GM21390 (cell line): ENCODE measurements at regions not wholly inside any gene's neighbourhood (a gene's known extent, or its start where the extent isn't known, plus 50 kb on each side); places are given as distances from the start of the nearest gene placed in this dataset.

Experiments used
- ATAC-seq: cut with Tn5 transposase; IDR thresholded peaks from one replicate; pipeline ENCODE4 v1.9.1; 2021; ENCODE audit not compliant: unreplicated experiment

DNA sequence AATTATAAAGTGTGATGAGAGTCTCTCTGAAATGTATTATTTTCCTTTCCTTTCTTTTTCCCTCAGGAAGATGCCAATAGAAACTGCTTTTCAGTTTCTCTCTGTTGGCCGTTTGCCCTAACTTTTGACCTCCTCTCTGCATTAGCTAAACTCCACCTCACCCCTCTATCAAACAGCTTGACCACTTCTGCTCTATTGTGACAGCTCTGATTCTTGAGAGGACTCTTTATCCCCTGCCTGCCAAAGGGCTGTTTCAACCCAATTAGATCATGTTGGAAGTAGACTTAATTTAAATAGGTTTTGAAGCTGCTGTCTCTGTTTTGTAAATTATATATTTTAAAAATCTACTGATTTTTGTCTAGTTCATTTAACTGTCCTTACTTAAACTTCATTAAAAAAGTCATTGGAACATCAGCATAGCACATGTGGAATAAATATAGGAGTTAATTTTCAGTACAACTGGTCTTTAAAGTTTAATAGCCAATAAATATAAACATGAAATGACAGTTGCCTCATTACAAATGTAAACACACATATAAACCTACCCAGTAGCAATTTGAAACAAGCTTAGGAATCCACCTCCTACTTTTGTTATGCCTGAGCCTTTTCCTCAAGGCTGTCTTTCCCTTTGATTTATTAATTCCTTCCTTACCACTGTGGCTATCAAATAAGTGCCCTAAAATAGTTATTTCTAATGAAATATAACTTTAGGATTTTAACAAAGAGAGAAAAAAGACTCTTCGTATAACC lies 152.0 kb downstream of the CHRM3 start:
- no peak for ATAC-seq

DNA sequence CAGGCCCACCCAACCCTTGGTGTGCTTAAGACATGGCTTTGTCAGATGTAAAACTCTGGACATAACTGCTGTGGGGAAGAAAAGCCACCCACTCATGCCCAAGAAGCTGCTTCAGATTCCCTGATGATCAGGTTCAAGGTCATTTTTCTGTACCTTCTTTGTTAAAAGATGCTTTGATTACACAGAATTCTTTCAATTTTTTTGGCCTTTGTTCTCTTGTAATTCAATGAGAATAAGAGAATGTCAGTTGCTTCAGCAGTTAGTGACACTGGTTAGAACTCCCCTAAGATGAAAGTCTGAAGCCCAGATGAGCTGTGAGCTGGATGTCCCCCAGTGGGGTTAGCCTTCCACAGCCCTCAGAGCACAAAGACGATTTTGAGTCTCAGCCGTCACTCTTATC lies 152.7 kb downstream of the CHRM3 start:
- ATAC-seq, result no peak

DNA sequence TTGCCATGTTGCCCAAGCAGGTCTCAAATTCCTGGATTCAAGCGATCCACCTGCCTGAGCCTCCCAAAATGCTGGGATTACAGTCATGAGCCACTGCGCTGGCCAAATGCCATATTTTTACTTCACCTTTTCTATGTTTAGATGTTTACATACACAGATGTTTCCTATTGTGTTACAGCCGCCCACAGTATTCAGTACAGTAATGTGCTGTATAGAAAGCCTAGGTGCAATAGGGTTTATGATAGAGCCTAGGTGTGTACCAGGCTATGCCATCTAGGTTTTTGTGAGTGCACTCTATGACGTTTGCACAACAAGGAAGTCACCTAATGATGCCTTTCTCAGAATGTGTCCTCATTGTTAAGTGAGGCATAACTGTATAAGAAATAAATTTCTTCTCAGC lies 153.4 kb downstream of the CHRM3 start:
- ATAC-seq, result no peak

DNA sequence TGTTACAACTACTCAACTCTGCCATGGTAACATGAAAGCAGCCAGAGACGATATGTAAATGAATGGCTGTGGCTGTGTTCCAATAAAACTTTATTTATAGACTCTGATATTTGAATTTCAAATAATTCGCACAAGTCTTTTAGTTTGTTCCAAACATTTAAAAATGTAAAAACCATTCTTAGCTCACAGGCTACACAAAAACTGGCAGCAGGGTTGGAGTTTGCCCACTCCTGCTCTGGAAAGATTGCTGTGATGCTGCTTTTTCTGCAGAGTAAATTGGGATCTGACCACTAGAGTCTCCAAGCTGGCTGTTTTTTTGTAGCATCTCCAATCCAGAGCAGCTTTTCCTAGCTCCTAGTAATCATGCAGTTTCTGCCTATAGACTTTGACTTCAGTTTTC lies 157.5 kb downstream of the CHRM3 start:
- ATAC-seq, result no peak

DNA sequence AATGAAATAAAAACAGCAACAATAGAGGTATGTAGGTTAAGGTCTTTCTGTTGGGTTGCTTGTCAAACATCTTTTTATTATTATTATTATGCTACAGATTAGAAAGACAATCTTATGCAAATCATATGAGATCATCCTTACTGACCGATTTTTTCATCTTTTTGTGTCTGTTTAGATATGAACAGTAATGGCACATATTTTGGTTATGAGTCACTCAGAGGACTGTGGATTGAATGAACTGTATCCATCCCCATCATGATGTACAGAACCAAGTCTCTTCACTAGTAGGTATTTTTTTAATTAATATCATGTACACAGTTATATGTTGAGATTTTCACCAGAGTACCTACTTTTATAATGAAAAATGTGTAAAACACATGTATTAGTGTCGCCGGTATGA lies 159.1 kb downstream of the CHRM3 start:
- no peak for ATAC-seq

DNA sequence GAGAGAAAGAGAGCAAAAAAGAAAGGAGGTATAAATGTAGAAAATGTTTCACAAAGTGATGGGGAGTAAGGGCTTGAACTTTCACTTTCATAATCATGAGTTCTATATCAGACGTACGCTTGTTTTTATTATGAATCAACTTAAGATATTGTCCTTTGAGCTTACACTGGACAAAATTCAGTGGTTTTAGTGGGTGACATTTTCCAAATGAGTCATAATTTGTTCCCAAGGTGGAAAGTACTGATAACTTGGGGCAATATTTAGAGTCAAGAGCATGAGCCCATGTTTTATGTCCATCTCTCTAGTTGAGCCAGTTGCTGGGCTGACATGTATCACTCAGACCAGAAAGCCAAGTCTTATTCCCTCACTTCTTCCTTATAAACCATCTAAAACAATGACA lies 161.6 kb downstream of the CHRM3 start:
- ATAC-seq, result no peak

DNA sequence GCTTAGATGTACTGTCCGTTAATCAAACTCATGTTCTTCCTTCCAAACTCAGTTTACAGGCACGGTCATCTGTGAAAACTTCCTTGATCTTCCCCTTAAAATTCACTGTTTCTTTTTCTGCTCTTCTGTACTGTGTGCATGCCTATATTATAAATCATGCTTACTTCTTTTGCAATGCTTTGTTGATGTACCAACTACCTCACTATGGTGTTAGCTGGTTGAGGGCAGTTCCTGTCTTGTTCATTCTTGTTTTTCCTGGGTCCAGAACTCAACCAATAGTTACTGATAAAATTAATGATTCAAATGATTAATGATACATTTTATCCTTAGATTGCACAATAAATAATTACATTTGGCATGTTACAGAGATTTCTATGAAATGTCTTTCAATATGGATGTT lies 163.8 kb downstream of the CHRM3 start:
- no peak for ATAC-seq

DNA sequence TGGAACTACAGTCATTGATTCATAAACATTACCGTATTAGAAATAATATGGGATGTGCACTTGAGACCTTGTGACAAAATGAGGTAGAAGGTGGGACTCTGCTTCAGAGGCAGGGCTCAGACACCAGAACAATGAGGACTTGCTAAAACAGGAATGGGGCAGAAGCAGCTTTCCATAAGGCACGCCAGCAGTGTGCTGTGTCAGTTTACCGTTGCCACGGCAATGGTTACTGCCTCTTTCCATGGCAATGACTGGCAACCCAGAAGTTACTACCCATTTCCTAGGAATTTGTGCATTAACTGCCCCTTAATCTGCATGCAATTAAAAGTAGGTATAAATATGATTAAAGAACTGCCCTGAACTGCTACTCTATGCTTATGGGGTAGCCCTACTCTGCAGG lies 169.0 kb downstream of the CHRM3 start:
- no peak for ATAC-seq

DNA sequence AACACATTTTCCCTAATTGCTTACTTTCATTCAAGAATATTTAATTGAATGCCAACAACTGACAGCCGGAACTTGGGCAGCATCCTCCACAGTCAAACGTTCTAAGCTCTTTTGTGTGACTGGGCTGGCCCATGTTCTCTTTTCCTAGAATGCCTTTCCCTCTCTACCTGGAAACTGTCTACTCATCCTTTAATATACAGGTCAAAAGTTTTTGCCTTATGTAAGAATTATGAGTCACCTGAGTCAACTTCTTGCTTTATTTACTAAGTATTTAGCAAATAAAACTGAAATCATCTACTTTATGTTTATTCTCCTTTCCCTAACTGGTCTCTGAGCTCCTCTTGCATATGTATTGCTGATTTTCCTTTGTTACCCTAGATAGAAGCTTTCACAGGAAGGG lies 172.2 kb downstream of the CHRM3 start:
- no peak for ATAC-seq

DNA sequence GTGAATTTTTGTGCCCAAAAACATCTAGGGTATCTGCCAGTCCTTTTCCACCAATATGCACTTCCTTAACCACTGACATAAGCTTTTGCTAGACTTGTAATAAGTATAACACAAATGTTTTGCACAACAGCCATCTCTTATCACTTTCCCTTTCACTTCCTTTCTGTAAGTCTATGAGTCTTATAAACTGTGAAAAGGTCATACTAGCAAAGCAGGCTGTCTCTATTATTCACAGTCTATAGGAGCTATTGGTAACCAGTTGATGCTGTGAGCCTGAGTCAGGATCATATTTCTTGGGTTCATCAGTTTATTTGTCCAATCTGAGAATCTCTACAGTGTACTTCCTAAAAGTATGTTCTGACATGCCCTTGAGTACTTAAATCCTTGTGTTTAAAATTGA lies 172.6 kb downstream of the CHRM3 start:
- no peak for ATAC-seq

DNA sequence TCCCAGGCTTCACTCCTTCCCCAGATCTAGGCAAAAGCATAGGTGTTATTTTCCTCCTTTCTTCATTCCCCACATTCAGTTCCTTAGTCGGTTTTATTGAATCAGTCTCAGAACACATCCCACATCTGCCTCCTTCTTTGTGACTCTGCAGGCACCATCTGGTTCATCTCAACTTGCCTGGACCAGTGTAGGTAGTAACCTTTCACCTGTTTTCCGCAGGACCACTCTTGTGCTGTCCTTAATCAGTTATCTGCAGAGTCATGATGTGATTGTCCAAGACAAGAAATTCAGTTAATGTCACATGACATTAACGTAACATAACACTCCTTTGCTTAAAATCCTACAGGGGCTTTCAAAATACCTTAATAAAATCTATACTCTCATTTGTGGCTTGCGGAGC lies 174.6 kb downstream of the CHRM3 start:
- ATAC-seq, result no peak

DNA sequence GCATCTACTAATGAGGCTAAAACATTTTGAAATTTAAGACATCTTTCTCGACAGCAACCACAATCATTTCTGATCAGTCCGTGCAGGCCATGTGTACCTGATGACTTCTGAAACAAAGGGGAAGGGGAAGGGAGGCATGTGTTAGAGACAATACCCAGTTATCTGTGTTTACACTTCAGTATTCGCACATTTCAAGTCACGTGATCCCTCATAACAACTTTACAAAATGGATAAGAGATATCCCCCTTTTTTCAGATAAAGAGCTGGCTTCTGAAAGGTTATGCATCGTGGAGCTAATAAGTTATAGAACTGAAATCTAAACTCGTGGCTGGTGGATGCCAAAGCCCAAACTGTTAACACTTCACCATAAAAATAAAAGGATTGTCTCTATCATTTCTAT lies 175.7 kb downstream of the CHRM3 start:
- ATAC-seq, result no peak

DNA sequence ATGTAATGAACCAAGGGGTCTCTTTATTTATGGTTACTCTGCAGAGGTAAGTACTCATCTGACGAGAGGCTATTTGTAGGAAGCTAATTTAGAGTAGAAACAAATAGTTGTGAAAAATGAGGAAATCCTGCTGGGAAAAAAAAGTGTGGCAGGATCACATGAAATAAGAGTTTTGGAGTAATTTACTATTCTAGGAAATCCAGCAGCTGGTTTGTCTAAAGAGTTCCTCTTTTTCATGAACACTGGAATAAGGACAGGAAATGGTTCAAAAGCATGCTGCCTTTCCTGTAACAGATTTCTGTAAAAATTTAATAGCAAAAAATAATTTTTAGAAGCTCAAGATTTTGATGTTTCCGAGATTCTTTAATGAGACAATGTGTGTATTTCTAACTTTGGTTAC lies 177.3 kb downstream of the CHRM3 start:
- no peak for ATAC-seq

DNA sequence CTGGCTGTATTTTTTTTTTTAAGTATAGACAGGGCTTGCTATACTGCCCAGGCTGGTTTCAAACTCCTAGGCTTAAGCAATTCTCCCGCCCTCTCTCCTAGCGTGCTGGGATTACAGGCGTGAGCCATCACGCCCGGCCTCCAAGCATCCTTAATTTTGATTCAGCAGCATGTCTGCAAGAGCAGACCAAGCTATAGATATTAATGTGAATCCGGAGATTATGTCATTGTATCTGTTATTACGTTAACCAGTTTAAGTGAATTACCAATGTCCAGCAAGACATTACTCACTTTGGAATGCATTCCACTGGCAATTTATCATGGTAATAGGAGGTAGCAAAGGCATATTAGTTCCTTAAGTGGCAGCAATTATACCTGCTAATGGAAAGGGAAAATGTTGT lies 179.7 kb downstream of the CHRM3 start:
- no peak for ATAC-seq

DNA sequence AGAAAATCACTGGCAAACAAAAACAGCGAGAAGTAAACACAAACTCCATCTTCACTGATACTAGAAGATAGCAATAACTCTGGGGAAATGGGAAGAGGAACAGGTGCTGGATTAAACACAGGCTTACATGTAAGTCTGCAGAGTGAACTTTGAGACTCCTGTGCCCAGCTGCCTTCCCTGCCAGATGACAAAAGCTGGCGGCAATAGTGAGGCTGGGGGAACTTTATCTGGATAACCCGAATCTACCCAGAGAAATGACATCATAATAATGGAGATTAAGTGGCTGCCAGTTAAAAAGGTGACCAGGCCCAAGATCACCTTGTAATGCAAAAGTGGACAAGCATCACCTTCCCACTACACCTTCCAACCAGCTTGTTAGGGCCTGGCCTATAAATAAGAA lies 184.5 kb downstream of the CHRM3 start:
- ATAC-seq, result no peak

DNA sequence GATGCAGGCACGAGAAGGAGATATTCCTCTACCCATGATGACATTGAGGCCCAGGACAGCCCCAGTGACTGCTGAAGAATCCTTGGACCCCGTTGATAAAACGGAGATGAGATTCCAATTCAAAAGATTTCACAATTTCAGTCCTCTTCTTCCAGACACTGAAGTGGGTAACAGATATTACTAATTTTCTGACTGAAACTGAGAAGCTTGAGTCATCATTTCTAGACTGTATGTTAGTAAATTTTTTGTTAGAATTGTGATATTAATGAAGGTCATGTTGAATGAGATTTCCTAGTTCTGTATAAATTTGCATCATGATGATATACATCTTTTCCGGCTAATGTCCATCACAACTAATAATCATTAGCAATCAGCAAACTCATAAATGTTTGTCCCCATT lies 185.8 kb downstream of the CHRM3 start:
- no peak for ATAC-seq

DNA sequence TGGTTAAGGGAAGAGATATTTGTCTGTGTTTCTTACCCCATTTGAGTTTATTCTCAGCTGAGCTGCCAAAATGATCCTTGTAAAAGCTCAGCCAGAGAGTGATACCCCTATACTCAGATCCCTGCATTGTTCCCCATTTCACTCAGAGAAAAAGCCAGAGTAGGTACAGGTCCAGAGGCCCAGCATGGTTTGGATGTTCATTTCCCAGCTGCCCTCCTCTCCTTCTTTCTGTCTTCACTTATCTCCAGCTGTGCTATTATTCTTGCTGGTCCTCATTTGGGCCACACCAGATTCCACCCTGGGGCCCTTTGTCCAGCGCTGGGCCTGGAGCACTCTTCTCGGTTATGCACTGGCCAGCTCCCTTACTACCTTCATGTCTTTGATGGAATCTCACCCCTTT lies 187.7 kb downstream of the CHRM3 start:
- no peak for ATAC-seq

DNA sequence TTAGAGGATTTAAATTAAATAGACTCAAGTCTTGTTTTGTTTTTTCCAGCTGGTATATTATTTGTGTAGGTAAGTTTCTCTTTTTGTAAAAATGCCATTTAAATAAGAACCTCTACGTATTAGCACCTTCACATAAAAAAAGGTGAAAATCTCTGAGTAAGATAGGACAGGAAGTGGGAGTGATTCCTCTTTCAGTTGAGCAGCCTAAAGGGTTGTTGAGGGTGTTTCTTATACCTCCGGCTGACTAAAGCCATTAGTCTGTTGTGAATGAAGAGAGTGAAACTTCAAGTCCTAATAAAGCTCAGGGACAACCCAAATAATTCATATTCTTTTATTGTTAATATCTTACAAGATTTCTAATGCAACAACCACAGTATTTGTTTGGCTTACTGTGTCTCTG lies 188.7 kb downstream of the CHRM3 start:
- no peak for ATAC-seq

DNA sequence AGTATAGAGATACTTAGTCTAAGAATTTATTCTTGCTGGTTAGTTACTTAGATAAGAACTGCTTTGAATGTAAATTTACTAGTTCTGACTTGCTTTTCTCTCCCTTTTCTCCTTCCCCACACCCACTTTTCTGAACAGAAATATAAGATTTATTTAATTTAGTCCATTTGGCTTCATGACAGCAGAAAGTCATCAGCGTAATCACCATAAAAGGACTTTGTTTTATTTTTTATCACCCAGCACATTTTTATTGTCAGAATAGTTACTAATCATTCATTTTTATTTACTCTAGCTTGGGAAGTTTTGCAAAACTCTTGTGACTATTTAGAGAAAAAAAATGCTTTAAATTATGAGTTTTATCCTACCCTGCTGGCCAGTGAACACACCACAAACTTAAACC lies 197.2 kb downstream of the CHRM3 start:
- no peak for ATAC-seq

DNA sequence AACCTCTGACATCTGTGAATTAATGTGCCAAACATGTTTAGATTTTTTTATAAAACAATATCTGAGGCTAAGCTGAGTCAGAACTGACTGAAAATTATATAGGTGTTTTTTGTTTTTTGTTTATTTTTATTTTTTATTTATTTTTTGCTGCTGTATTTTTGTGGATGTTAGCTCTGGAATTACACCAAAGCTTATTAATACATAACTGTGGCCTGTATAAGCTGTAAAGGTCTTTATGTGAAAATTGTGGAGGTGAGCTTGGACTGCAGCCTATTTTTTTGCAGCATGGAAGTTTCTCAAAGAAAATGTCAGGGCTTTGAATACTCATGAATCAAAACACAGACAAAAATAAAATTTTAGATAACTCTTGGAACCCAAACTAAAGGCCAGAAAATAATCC lies 199.8 kb downstream of the CHRM3 start:
- no peak for ATAC-seq

DNA sequence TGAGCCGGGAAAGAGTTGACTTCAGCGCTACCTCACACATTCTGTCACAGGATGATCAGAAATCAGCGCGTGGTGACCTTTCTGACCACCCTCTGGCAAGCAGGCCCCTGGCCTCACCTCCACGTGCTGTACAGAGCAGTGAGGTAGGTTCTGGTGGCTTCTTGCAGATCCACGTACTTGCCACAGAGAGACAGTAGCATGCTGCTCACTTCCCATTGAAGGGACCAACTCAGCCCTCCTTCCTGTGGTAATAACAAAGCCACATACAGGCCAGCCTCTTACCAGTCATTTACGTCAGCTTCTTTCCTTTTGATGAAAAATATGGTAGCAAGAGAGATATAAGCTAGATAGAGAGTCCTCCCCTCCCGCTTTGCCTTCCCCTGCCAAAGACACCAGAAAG lies 200.7 kb downstream of the CHRM3 start:
- no peak for ATAC-seq

DNA sequence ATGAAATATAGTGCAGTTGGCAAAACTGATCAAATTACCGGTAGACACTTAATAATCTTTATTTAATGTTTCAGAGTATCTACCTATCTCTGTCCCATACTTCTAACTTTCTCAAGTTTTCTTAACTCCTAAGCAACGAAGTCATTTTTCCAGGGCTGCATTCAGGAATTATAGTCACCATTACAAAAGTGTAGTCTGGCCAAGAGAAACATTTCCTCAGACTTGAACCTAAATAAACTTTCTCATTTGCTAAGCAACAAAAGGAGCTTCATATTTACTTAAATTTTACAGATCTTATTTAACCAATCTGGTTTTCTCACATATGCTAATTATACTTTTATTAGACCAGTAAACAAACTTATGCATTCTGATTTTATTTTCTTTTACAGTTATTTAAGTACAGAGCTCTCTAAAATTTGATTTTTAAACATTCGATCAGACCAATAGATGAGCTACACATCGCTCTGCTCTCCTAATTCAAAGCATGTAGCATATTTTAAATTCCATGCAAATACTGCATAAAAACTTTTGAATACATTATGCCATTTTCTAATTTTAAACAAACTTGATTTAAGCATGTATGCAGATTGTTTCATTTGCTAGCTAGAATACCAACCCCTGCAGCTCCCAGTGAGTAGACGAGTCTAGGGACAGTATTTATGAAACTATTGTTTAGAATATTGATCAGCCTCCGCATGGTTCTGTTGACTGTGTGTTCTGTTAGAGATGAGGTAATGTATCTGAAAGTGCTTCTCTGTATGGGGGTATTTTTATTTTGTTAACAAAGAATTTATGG lies 201.4 kb downstream of the CHRM3 start:
- ATAC-seq, result no peak

DNA sequence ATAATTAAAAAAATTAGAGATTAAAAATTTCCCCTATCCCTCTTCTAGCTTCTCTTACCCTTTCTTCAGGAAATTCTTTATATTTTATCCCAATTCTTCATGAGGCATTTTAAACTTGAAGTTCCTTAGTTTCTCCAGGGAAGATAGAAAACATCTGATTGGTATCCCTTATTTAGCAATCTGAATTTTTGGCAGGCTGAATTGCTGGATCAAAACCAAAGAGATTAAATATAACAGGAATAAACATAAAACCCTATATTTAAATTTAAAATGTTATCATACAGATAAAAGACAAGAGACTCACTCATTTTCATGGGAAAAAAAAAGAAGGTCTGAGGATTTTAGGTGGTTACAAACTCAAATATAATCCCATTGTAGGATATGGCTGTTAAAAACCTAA lies 204.2 kb downstream of the CHRM3 start:
- no peak for ATAC-seq
